ENCODE measurements at regions not wholly inside any gene's neighbourhood (a gene's known extent, or its start where the extent isn't known, plus 50 kb on each side); places are given as distances from the start of the nearest gene placed in this dataset.
"Not testable (repeated sequence)": the region's sequence is repeated elsewhere in the genome, so short reads cannot be mapped to it uniquely, and the experiment has no call there.

- Histone ChIP-seq H3K9me3 (no peaks in the 10 kb centered on the region), H3K27ac (no peak overlapping the region), H3K4me3 (no peak overlapping the region), H3K27me3 (no peaks in the 10 kb centered on the region), H3K36me3 (no peaks in the 10 kb centered on the region), H3K4me1 (no peaks in the 10 kb centered on the region)
- DNase-seq (no peak), ATAC-seq (no peak)
- intact Hi-C loops (cut with DNase I), result no loop called here
- TF ChIP-seq, protein P1, sequence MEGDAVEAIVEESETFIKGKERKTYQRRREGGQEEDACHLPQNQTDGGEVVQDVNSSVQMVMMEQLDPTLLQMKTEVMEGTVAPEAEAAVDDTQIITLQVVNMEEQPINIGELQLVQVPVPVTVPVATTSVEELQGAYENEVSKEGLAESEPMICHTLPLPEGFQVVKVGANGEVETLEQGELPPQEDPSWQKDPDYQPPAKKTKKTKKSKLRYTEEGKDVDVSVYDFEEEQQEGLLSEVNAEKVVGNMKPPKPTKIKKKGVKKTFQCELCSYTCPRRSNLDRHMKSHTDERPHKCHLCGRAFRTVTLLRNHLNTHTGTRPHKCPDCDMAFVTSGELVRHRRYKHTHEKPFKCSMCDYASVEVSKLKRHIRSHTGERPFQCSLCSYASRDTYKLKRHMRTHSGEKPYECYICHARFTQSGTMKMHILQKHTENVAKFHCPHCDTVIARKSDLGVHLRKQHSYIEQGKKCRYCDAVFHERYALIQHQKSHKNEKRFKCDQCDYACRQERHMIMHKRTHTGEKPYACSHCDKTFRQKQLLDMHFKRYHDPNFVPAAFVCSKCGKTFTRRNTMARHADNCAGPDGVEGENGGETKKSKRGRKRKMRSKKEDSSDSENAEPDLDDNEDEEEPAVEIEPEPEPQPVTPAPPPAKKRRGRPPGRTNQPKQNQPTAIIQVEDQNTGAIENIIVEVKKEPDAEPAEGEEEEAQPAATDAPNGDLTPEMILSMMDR (IDR thresholded peaks at IDR 0.05), result no peak
These were observed 611.9 kb upstream of the MAP3K7 start for GRCh38 chr6:91198588-91199255.

GRCh38 chr6:91196729-91197128, 609.9 kb upstream of the MAP3K7 start:
- TF ChIP-seq, protein P1 (IDR thresholded peaks at IDR 0.05), result no peak
- intact Hi-C loops (cut with DNase I), result no loop called here

GRCh38 chr6:91193446-91193845, 606.6 kb upstream of the MAP3K7 start:
- intact Hi-C loops (cut with DNase I), result no loop called here
- Histone ChIP-seq H3K36me3 (no peaks in the 10 kb centered on the region), H3K4me1 (no peaks in the 10 kb centered on the region), H3K4me3 (no peak overlapping the region), H3K27ac (no peak overlapping the region), H3K9me3 (no peaks in the 10 kb centered on the region), H3K27me3 (no peaks in the 10 kb centered on the region)
- no peak for ATAC-seq
- TF ChIP-seq, protein P1 (IDR thresholded peaks at IDR 0.05), result no peak
- no peak for DNase-seq

More at GRCh38 chr6:91196729-91197128, 609.9 kb upstream of the MAP3K7 start:
- H3K4me3 ChIP-seq, result no peak overlapping the region
- no peak overlapping the region for H3K27ac ChIP-seq
- H3K27me3 ChIP-seq, result no peaks in the 10 kb centered on the region
- no peaks in the 10 kb centered on the region for H3K36me3 ChIP-seq
- DNase-seq, result no peak
- H3K4me1 ChIP-seq, result no peaks in the 10 kb centered on the region
- no peaks in the 10 kb centered on the region for H3K9me3 ChIP-seq
- ATAC-seq, result no peak

DNA sequence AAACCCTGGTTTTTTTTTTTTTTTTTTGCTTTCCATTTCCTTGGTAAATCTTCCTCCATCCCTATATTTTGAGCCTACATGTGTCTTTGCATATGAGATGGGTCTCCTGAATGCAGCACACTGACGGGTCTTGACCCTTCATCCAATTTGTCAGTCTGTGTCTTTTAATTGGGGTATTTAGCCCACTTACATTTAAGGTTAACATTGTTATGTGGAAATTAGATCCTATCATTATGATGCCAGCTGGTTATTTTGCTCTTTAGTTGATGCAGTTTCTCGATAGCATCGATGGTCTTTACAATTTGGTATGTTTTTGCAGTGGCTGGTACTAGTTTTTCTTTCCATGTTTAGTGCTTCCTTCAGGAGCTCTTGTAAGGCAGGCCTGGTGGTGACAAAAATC, 603.2 kb upstream of the MAP3K7 start:
- H3K27ac ChIP-seq; intact Hi-C loops (cut with DNase I); H3K36me3 ChIP-seq; H3K27me3 ChIP-seq; ATAC-seq; H3K9me3 ChIP-seq; H3K4me1 ChIP-seq; DNase-seq; H3K4me3 ChIP-seq: not testable (repeated sequence)

DNA sequence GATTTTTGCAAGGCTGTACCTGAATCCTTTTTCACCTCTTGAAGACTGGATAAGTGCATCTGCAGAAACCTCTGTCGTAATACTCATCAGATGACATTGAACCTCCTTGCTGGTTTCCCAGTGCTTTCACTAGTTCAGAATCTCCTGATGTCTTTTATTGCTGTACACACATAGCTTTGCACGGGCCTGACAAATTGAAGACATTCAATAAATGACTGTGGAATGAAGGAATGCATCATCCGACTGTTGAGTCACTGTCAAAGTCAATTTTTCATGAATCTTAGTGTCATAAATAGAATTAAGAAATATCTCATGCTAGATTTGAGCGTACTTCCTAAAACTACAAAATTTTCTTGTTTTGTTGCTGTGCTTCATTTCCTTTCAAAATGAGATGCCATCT, 598.2 kb upstream of the MAP3K7 start:
- H3K36me3 ChIP-seq, result no peaks in the 10 kb centered on the region
- intact Hi-C loops (cut with DNase I), result no loop called here
- H3K27me3 ChIP-seq, result no peaks in the 10 kb centered on the region
- no peaks in the 10 kb centered on the region for H3K4me1 ChIP-seq
- TF ChIP-seq, protein P1 (IDR thresholded peaks at IDR 0.05), result no peak
- H3K27ac ChIP-seq, result no peak overlapping the region
- no peaks in the 10 kb centered on the region for H3K9me3 ChIP-seq
- no peak overlapping the region for H3K4me3 ChIP-seq
- ATAC-seq, result no peak
- DNase-seq, result no peak

- Histone ChIP-seq H3K9me3 (no peaks in the 10 kb centered on the region), H3K27me3 (no peaks in the 10 kb centered on the region), H3K4me1 (no peaks in the 10 kb centered on the region), H3K4me3 (no peak overlapping the region), H3K27ac (no peak overlapping the region), H3K36me3 (no peaks in the 10 kb centered on the region)
- DNase-seq (no peak), ATAC-seq (no peak)
- TF ChIP-seq, protein P1 (IDR thresholded peaks at IDR 0.05), result no peak
- intact Hi-C loops (cut with DNase I), result no loop called here
These were observed 594.5 kb upstream of the MAP3K7 start for GRCh38 chr6:91181416-91181815.

Data from upper lobe of right lung (tissue), 1 donor.